DOHH2 (cell line): ENCODE measurements at regions not wholly inside any gene's neighbourhood (a gene's known extent, or its start where the extent isn't known, plus 50 kb on each side); places are given as distances from the start of the nearest gene placed in this dataset.

ENCODE experiments used
- EZH2phosphoT487 ChIP-seq: fragments of 200-600 bp; sonication (generic); IDR thresholded peaks from 2 replicates; pipeline ENCODE4 v1.6.1; 2017; ENCODE audit warnings: borderline replicate concordance, mild to moderate bottlenecking, antibody characterized with exemption, low read length, moderate library complexity, mixed read lengths
- TF ChIP-seq, protein P1 (sequence below): fragments of 200-600 bp; sonication (generic); IDR thresholded peaks from one replicate; pipeline ENCODE4 v1.5.1; 2014; ENCODE audit warnings: antibody characterized with exemption, mild to moderate bottlenecking, low read depth, low read length; ENCODE audit not compliant: poor library complexity, severe bottlenecking

DNA sequence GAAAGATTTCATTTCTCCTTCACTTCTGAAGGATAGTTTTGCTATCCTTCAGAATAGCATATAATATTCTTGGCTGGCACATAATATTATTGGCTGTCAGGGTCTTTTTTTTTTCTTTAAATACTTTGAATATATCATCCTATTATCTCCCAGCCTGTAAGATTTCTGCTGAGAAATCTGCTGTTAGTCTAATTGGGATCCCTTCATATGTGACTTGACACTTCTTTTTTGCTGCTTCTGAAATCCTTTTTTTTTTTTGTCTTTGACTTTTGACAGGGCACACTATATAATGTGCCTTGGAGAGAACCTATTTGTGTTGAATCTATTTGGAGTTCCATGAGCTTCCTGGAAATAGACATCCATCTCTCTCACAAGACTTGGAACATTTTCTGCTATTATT, 136.9 kb upstream of the UBL3 start:
- TF ChIP-seq, protein P1, sequence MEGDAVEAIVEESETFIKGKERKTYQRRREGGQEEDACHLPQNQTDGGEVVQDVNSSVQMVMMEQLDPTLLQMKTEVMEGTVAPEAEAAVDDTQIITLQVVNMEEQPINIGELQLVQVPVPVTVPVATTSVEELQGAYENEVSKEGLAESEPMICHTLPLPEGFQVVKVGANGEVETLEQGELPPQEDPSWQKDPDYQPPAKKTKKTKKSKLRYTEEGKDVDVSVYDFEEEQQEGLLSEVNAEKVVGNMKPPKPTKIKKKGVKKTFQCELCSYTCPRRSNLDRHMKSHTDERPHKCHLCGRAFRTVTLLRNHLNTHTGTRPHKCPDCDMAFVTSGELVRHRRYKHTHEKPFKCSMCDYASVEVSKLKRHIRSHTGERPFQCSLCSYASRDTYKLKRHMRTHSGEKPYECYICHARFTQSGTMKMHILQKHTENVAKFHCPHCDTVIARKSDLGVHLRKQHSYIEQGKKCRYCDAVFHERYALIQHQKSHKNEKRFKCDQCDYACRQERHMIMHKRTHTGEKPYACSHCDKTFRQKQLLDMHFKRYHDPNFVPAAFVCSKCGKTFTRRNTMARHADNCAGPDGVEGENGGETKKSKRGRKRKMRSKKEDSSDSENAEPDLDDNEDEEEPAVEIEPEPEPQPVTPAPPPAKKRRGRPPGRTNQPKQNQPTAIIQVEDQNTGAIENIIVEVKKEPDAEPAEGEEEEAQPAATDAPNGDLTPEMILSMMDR, result no peak
- no peak for TF ChIP-seq EZH2phosphoT487
